NCI-H748 (cell line): ENCODE measurements at regions not wholly inside any gene's neighbourhood (a gene's known extent, or its start where the extent isn't known, plus 50 kb on each side); places are given as distances from the start of the nearest gene placed in this dataset.
"Not testable (repeated sequence)": the region's sequence is repeated elsewhere in the genome, so short reads cannot be mapped to it uniquely, and the experiment has no call there.

Source experiments
- DNase-seq: peaks from one replicate; lab custom pipeline; 2025; ENCODE audit not compliant: unreplicated experiment; lab: John Stamatoyannopoulos, UW

- DNase-seq = no peak
Measured at GRCh38 chr4:81375745-81376144, 96.0 kb downstream of the RASGEF1B start.

- DNase-seq = no peak
Measured at GRCh38 chr4:81369886-81370285, 101.8 kb downstream of the RASGEF1B start.

- DNase-seq = no peak
Measured at GRCh38 chr4:81366779-81367178, 104.9 kb downstream of the RASGEF1B start.

GRCh38 chr4:81360737-81361136 lies 111.0 kb downstream of the RASGEF1B start:
- no peak for DNase-seq

GRCh38 chr4:81359207-81359606 lies 112.5 kb downstream of the RASGEF1B start:
- DNase-seq = no peak

- DNase-seq = no peak
Measured at GRCh38 chr4:81358154-81358553, 113.6 kb downstream of the RASGEF1B start.

GRCh38 chr4:81356621-81357020 lies 115.1 kb downstream of the RASGEF1B start:
- no peak for DNase-seq

GRCh38 chr4:81355136-81355535 lies 116.6 kb downstream of the RASGEF1B start:
- DNase-seq = no peak

- DNase-seq = no peak
Measured at GRCh38 chr4:81353861-81354260, 117.8 kb downstream of the RASGEF1B start.

- DNase-seq = no peak
Measured at GRCh38 chr4:81352446-81352835, 119.3 kb downstream of the RASGEF1B start.

GRCh38 chr4:81351654-81352445 lies 119.9 kb downstream of the RASGEF1B start:
- DNase-seq = peak; percentile 63

- peak; percentile 20 for DNase-seq
Measured at GRCh38 chr4:81350040-81350439, 121.7 kb downstream of the RASGEF1B start.

GRCh38 chr4:81348778-81349094 lies 123.0 kb downstream of the RASGEF1B start:
- DNase-seq = no peak

- no peak for DNase-seq
Measured at GRCh38 chr4:81348086-81348777, 123.5 kb downstream of the RASGEF1B start.

- DNase-seq = no peak
Measured at GRCh38 chr4:81346719-81347118, 125.0 kb downstream of the RASGEF1B start.

GRCh38 chr4:81343536-81343935 lies 128.2 kb downstream of the RASGEF1B start:
- no peak for DNase-seq

GRCh38 chr4:81343046-81343445 lies 128.0 kb upstream of the PRKG2 start:
- DNase-seq = no peak

- DNase-seq = no peak
Measured at GRCh38 chr4:81337211-81337610, 122.2 kb upstream of the PRKG2 start.

- DNase-seq = no peak
Measured at GRCh38 chr4:81335122-81335912, 120.3 kb upstream of the PRKG2 start.

- DNase-seq = no peak
Measured at GRCh38 chr4:81330018-81330417, 115.0 kb upstream of the PRKG2 start.

- no peak for DNase-seq
Measured at GRCh38 chr4:81326581-81326980, 111.6 kb upstream of the PRKG2 start.

GRCh38 chr4:81324594-81324993 lies 109.6 kb upstream of the PRKG2 start:
- DNase-seq = not testable (repeated sequence)
